Panc1 (cell line): ENCODE measurements at regions not wholly inside any gene's neighbourhood (a gene's known extent, or its start where the extent isn't known, plus 50 kb on each side); places are given as distances from the start of the nearest gene placed in this dataset.

Experiments used
- ATAC-seq: fragments of 200-7000 bp; cut with Tn5 transposase; 2 replicates; pipeline ENCODE4 v1.9.1; 2020; ENCODE audit warnings: mild to moderate bottlenecking, moderate library complexity
- BruUV-seq: library from RNA; stranded (reverse); fragments of 400-500 nt; replicated peaks from 2 replicates; lab custom pipeline; 2021; lab: Mats Ljungman, UMichigan
- CTCF ChIA-PET: fragments of 300-600 bp; sonication (Branson Sonifier 250); formaldehyde crosslinking; loops from one replicate; lab custom pipeline; 2022; ENCODE audit warnings: antibody characterized with exemption; lab: Charles Lee
- POLR2A ChIA-PET: fragments of 300-600 bp; sonication (Branson Sonifier 250); formaldehyde crosslinking; loops from one replicate; lab custom pipeline; 2022; ENCODE audit warnings: antibody characterized with exemption; lab: Charles Lee
- DNase-seq: peaks from one replicate; pipeline ENCODE4 v3.0.0-alpha.2; 2010; ENCODE audit warnings: low read depth, low spot score
- H3K27ac ChIP-seq: 2 replicates; pipeline ENCODE4 v1.5.1; 2011; ENCODE audit warnings: mild to moderate bottlenecking, low read length, inconsistent platforms
- H3K27me3 ChIP-seq: fragments of 200-500 bp; sonication (Bioruptor generic); 2 replicates; pipeline ENCODE4 v1.6.0; 2014; ENCODE audit warnings: low read length, inconsistent platforms; ENCODE audit not compliant: control insufficient read depth, insufficient read depth
- H3K36me3 ChIP-seq: fragments of 200-500 bp; sonication (Bioruptor generic); 2 replicates; pipeline ENCODE4 v1.5.1; 2014; ENCODE audit warnings: inconsistent platforms, mild to moderate bottlenecking, low read length, moderate library complexity; ENCODE audit not compliant: control insufficient read depth, insufficient read depth
- H3K4me1 ChIP-seq: 2 replicates; pipeline ENCODE4 v1.5.1; 2011; ENCODE audit warnings: inconsistent platforms, mild to moderate bottlenecking, low read length, moderate library complexity; ENCODE audit not compliant: control insufficient read depth, insufficient read depth
- H3K4me3 ChIP-seq, 2 experiments: 2 replicates each; pipeline ENCODE4 v1.5.1; 2011 to 2012; ENCODE audit warnings: low read depth in 2 of 2, low read length in 2 of 2, mild to moderate bottlenecking in 2 of 2, inconsistent platforms in 1 of 2, moderate library complexity in 1 of 2
- H3K9me3 ChIP-seq: fragments of 200-500 bp; sonication (Bioruptor generic); 2 replicates; pipeline ENCODE4 v1.5.1; 2014; ENCODE audit warnings: low read depth, mild to moderate bottlenecking, inconsistent platforms, low read length, moderate library complexity; ENCODE audit not compliant: control insufficient read depth, insufficient read depth
- POLR2AphosphoS5 ChIP-seq: IDR thresholded peaks from 2 replicates; pipeline ENCODE4 v1.6.1; 2012; ENCODE audit warnings: mild to moderate bottlenecking, low read depth, low read length, moderate library complexity
- SIN3A ChIP-seq: IDR thresholded peaks from 2 replicates; pipeline ENCODE4 v1.6.1; 2012; ENCODE audit warnings: low read depth, mild to moderate bottlenecking, low read length, moderate library complexity, borderline replicate concordance; ENCODE audit not compliant: insufficient read depth
- TCF7L2 ChIP-seq: IDR thresholded peaks from 2 replicates; pipeline ENCODE4 v1.6.1; 2011; ENCODE audit warnings: mild to moderate bottlenecking, low read depth, low read length, inconsistent platforms
- in situ Hi-C: cut with HindIII; loops from 2 replicates; pipeline ENCODE4 v1.10.0; 2016; ENCODE audit warnings: low sequenced_read_pairs, low pct_unique_long_range_greater_than_20kb
- intact Hi-C: fragments of 100-400 bp; cut with micrococcal nuclease; formaldehyde crosslinking; loops from one replicate; pipeline ENCODE4 v1.10.0; 2022; ENCODE audit not compliant: unreplicated experiment
- TF ChIP-seq, protein P1 (sequence below): fragments of 450-650 bp; IDR thresholded peaks from 2 replicates; pipeline ENCODE4 v1.5.1; 2017; ENCODE audit warnings: mild to moderate bottlenecking
- TF ChIP-seq, protein P2 (sequence below), 2 experiments: IDR thresholded peaks; 2 replicates each; pipeline ENCODE4 v1.6.1; 2011 to 2012; ENCODE audit warnings: low read depth in 2 of 2, control low read depth in 1 of 2, low read length in 1 of 2, mild to moderate bottlenecking in 1 of 2, moderate library complexity in 1 of 2; ENCODE audit not compliant: insufficient read depth in 1 of 2

DNA sequence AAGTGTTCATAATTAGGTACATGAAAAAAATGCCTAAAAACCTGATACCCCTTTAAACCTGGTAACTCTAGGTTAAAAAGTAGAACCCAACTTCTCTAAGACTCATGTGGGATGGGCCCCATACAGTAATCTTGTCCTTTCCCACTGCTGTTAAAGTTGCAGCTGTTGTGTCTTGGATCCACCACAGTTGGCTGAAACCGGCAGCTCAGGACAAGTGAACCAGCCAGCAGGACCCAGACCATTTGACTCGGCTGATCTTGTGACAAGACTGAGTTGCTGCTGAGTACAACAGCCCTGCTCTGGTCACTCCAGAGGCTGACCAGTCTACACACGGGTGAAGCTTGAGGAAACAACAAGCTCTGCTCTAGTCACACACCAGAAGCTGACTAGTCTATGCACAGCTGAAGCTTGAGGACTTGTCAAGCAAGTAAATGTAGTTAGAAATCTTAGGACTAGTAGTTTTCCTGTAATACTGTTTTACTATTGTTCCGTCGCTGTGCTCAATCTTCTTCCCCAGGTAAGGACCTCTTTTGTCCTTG is 60.6 kb downstream of the DHRS2 start:
- Histone ChIP-seq H3K4me3 (no peak overlapping the region), H3K9me3 (no peaks in the 10 kb centered on the region), H3K27me3 (no peaks in the 10 kb centered on the region), H3K27ac (no peak overlapping the region), H3K4me1 (no peaks in the 10 kb centered on the region), H3K36me3 (no peaks in the 10 kb centered on the region)
- ATAC-seq (no peak), DNase-seq (no peak)
- in situ Hi-C loops (no loop called here), intact Hi-C loops (no loop called here)
- ChIA-PET POLR2A (no interaction called here), CTCF (no interaction called here)
- no peak for TF ChIP-seq POLR2AphosphoS5
- no peak for TF ChIP-seq SIN3A
- TF ChIP-seq TCF7L2, result no peak
- TF ChIP-seq, protein P1, sequence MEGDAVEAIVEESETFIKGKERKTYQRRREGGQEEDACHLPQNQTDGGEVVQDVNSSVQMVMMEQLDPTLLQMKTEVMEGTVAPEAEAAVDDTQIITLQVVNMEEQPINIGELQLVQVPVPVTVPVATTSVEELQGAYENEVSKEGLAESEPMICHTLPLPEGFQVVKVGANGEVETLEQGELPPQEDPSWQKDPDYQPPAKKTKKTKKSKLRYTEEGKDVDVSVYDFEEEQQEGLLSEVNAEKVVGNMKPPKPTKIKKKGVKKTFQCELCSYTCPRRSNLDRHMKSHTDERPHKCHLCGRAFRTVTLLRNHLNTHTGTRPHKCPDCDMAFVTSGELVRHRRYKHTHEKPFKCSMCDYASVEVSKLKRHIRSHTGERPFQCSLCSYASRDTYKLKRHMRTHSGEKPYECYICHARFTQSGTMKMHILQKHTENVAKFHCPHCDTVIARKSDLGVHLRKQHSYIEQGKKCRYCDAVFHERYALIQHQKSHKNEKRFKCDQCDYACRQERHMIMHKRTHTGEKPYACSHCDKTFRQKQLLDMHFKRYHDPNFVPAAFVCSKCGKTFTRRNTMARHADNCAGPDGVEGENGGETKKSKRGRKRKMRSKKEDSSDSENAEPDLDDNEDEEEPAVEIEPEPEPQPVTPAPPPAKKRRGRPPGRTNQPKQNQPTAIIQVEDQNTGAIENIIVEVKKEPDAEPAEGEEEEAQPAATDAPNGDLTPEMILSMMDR, result no peak
- TF ChIP-seq, protein P2, sequence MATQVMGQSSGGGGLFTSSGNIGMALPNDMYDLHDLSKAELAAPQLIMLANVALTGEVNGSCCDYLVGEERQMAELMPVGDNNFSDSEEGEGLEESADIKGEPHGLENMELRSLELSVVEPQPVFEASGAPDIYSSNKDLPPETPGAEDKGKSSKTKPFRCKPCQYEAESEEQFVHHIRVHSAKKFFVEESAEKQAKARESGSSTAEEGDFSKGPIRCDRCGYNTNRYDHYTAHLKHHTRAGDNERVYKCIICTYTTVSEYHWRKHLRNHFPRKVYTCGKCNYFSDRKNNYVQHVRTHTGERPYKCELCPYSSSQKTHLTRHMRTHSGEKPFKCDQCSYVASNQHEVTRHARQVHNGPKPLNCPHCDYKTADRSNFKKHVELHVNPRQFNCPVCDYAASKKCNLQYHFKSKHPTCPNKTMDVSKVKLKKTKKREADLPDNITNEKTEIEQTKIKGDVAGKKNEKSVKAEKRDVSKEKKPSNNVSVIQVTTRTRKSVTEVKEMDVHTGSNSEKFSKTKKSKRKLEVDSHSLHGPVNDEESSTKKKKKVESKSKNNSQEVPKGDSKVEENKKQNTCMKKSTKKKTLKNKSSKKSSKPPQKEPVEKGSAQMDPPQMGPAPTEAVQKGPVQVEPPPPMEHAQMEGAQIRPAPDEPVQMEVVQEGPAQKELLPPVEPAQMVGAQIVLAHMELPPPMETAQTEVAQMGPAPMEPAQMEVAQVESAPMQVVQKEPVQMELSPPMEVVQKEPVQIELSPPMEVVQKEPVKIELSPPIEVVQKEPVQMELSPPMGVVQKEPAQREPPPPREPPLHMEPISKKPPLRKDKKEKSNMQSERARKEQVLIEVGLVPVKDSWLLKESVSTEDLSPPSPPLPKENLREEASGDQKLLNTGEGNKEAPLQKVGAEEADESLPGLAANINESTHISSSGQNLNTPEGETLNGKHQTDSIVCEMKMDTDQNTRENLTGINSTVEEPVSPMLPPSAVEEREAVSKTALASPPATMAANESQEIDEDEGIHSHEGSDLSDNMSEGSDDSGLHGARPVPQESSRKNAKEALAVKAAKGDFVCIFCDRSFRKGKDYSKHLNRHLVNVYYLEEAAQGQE (IDR thresholded peaks at IDR 0.05; ENCODE audit: insufficient read depth in 1 of 2, low read depth in 2 of 2, low read length in 1 of 2), result no peak
- no TSS peak for BruUV-seq

DNA sequence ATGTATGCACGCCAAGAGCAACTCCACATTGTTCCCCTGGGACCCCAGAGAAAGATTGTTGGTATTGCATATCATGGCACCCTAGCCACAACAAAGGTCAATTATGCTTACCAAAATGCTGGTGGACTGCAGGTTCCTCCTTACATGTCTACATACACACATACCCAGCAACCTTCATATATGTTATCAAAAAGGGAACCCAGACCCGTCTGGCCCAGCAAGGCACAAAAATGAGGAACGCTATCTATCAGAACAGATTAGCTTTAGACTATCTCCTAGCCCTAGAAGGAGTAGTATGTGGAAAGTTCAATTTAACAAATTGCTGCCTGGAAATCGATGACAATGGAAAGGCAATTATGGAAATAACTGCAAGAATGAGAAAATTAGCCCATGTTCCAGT is 61.5 kb downstream of the DHRS2 start:
- intact Hi-C loops, result no loop called here
- Histone ChIP-seq H3K9me3 (no peaks in the 10 kb centered on the region), H3K4me1 (no peaks in the 10 kb centered on the region), H3K4me3 (no peak overlapping the region), H3K27ac (no peak overlapping the region), H3K36me3 (no peaks in the 10 kb centered on the region), H3K27me3 (no peaks in the 10 kb centered on the region)
- no peak for TF ChIP-seq POLR2AphosphoS5
- TF ChIP-seq, protein P1, result no peak
- no peak for TF ChIP-seq SIN3A
- TF ChIP-seq, protein P2 (IDR thresholded peaks at IDR 0.05; ENCODE audit: insufficient read depth in 1 of 2, low read depth in 2 of 2, low read length in 1 of 2), result no peak
- TF ChIP-seq TCF7L2, result no peak
- ChIA-PET POLR2A (no interaction called here), CTCF (no interaction called here)
- BruUV-seq, result no TSS peak
- ATAC-seq (no peak), DNase-seq (no peak)
- in situ Hi-C loops, result no loop called here
